A673 (cell line): ENCODE measurements at regions not wholly inside any gene's neighbourhood (a gene's known extent, or its start where the extent isn't known, plus 50 kb on each side); places are given as distances from the start of the nearest gene placed in this dataset.

ENCODE experiments used
- CTCF ChIP-seq: fragments of 300-800, 200-600 bp; sonication (generic); conservative IDR thresholded peaks from 2 replicates; pipeline ENCODE4 v1.5.1; 2017; ENCODE audit warnings: low read depth, mild to moderate bottlenecking, antibody characterized with exemption, low read length, moderate library complexity, mixed read lengths
- EZH2 ChIP-seq: fragments of 200-600 bp; sonication (generic); IDR thresholded peaks from 2 replicates; pipeline ENCODE4 v1.6.1; 2017; ENCODE audit warnings: borderline replicate concordance, low read depth, mild to moderate bottlenecking, mixed read lengths, antibody characterized with exemption, low read length; ENCODE audit not compliant: poor library complexity, severe bottlenecking

- no peak for TF ChIP-seq CTCF
- no peak for TF ChIP-seq EZH2
Measured at GRCh38 chr12:87685696-87686095, 343.5 kb downstream of the C12orf50 start.
